GM12878 (cell line): ENCODE measurements at regions not wholly inside any gene's neighbourhood (a gene's known extent, or its start where the extent isn't known, plus 50 kb on each side); places are given as distances from the start of the nearest gene placed in this dataset.

Source experiments
- BRCA1 ChIP-seq: IDR thresholded peaks from 2 replicates; pipeline ENCODE4 v1.6.1; 2011; ENCODE audit warnings: low read depth, low read length, improper control_type of control experiment
- CREB1 ChIP-seq: IDR thresholded peaks from 2 replicates; pipeline ENCODE4 v1.6.1; 2012; ENCODE audit warnings: low read depth, mild to moderate bottlenecking, inconsistent platforms
- CTCF ChIP-seq, 3 experiments: IDR thresholded peaks in 2 of 3; conservative IDR thresholded peaks in 1 of 3; 2 replicates each; pipeline ENCODE4 v1.5.1; 2011; ENCODE audit warnings: low read depth in 3 of 3, low read length in 3 of 3, mild to moderate bottlenecking in 3 of 3, control low read depth in 2 of 3, moderate library complexity in 2 of 3, inconsistent platforms in 1 of 3, mixed read lengths in 1 of 3; ENCODE audit not compliant: control insufficient read depth in 2 of 3, insufficient read depth in 1 of 3; ENCODE audit errors: extremely low read depth in 1 of 3
- DPF2 ChIP-seq: fragments of 450-650 bp; IDR thresholded peaks from 2 replicates; pipeline ENCODE4 v1.6.1; 2017; ENCODE audit warnings: mild to moderate bottlenecking
- FOXM1 ChIP-seq: IDR thresholded peaks from 2 replicates; pipeline ENCODE4 v1.6.1; 2012; ENCODE audit warnings: low read depth, mild to moderate bottlenecking, inconsistent platforms, low read length, moderate library complexity
- MTA2 ChIP-seq: fragments of 450-650 bp; IDR thresholded peaks from 2 replicates; pipeline ENCODE4 v1.6.1; 2016; ENCODE audit warnings: low read depth, mild to moderate bottlenecking, moderate library complexity
- PAX5 ChIP-seq: IDR thresholded peaks from 2 replicates; pipeline ENCODE4 v1.6.1; 2011; ENCODE audit warnings: low read depth, low read length, borderline replicate concordance
- POLR2AphosphoS5 ChIP-seq: IDR thresholded peaks from 2 replicates; pipeline ENCODE4 v1.6.1; 2011; ENCODE audit warnings: mild to moderate bottlenecking, low read length, inconsistent platforms

- no peak for TF ChIP-seq PAX5
- TF ChIP-seq CTCF (IDR thresholded peaks at IDR 0.05 in 2 of 3, conservative IDR thresholded peaks at IDR 0.05 in 1 of 3; ENCODE audit: control insufficient read depth in 2 of 3, extremely low read depth in 1 of 3, insufficient read depth in 1 of 3, low read depth in 3 of 3, low read length in 3 of 3), result no peak
- TF ChIP-seq POLR2AphosphoS5, result no peak
- TF ChIP-seq DPF2, result no peak
- TF ChIP-seq MTA2, result no peak
- TF ChIP-seq BRCA1, result no peak
- no peak for TF ChIP-seq CREB1
- TF ChIP-seq FOXM1, result no peak
Observed at GRCh38 chr20:22288957-22289356, 295.4 kb downstream of the FOXA2 start.
